ENCODE measurements at regions not wholly inside any gene's neighbourhood (a gene's known extent, or its start where the extent isn't known, plus 50 kb on each side); places are given as distances from the start of the nearest gene placed in this dataset.

DNA sequence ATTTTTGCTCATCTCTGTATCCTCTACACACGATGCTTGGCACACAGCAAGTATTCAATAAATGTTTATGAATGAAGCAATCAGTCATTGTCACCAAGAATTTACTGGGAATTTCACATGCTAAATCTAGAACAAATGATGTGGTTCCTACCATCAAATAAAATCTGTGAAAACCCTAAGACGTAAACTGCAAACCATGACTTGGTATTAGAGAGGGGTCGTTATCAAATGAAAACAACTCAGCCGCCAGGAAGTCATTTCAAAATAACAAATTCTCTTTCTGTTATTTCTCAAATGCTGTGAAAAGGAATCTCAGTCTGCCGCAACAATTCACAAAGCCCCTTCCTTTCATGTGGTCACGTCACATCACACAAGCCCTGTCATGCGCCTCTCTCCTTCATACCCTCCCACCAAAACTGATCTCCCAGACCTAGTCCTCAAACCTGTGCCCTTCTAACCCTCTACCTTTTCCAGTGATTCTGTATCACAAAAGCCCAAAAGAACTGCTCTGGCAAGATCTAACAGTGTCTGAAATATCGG lies 173.6 kb downstream of the DEPDC1B start:
- Histone ChIP-seq H3K4me1 (ENCODE audit: insufficient read depth, low read length) (peaks cover 22% of the 10 kb centered on the region), H3K9me3 (ENCODE audit: low read depth, low read length) (no peaks in the 10 kb centered on the region), H3K27me3 (ENCODE audit: insufficient read depth, low read length) (no peaks in the 10 kb centered on the region), H3K4me3 (ENCODE audit: low read length) (no peak overlapping the region)

DNA sequence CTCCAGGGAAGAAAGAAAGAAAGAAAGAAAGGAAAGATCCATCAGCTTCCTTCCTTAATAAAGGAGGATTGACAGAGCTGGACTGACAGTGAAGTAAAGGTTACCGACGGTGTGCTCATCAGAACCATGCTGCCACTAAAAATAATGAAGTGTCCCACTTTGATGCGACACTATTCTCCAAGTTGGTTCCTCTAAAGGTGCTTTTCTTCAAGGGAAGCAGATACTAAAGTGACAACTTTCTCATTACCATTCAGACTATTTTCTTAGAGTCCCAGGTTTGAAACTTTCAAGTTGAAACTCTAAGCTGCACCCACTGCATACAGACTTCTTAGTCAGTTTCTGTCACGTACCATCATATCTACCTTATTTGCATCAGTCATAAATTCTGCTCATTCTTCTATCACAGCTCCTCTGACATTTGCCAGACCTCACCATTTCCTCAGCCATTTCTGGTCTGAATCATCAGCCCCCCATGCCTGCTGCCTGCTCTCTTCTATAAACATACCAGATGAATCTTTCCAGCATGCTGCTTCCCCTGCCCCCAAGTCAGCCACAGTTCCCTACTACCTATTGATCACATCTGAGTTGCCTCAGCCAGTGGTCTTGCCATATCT lies 177.6 kb downstream of the DEPDC1B start:
- Histone ChIP-seq H3K4me3 (ENCODE audit: low read length) (no peak overlapping the region), H3K9me3 (ENCODE audit: low read depth, low read length) (no peaks in the 10 kb centered on the region), H3K27me3 (ENCODE audit: insufficient read depth, low read length) (no peaks in the 10 kb centered on the region), H3K4me1 (ENCODE audit: insufficient read depth, low read length) (peaks cover 36% of the 10 kb centered on the region)

DNA sequence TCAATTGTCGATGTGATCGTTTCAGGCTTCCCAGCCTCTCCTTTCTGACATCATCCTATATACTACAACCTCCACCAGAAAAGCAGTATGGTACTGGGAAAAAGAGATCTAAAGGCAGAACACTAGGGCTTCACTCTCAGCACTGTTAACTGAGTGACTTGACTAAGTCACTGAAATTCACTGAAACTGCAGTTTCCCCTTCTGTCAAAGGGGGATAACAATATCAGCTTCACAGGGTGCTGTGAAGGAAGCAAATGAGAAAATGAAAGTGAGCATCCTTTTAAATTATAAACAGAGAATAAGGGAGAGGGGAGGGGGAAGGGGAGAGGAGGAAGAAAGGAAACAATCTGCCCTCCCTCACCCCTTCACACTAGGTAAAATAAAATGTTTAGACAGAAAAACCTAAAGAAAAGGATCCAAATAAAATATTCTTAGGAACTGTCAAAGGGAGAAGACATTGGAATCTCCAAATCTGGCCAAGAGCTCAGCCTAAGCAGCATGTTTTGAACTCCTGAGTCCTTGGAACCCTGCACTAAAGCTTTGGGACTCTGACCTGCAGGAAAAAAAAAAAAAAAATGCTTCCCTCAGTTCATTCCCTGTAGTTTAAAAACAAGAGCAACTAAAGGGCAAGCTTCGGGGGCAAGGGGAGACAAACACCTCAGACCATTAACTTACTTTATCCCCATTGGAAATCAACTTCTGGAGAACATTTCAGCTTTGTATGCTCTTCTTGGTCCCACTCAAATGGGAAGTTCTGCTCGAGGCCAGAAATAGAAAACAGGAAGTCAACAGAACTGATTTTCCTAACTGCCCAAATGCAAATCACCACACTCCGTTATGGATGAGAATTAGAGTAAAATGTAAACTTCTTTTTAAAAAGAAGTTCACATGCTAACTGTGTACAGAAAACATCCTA lies 178.3 kb downstream of the DEPDC1B start:
- Histone ChIP-seq H3K9me3 (ENCODE audit: low read depth, low read length) (no peaks in the 10 kb centered on the region), H3K4me1 (ENCODE audit: insufficient read depth, low read length) (peaks cover 36% of the 10 kb centered on the region), H3K27me3 (ENCODE audit: insufficient read depth, low read length) (no peaks in the 10 kb centered on the region), H3K4me3 (ENCODE audit: low read length) (peak overlapping the region; percentile 14)

DNA sequence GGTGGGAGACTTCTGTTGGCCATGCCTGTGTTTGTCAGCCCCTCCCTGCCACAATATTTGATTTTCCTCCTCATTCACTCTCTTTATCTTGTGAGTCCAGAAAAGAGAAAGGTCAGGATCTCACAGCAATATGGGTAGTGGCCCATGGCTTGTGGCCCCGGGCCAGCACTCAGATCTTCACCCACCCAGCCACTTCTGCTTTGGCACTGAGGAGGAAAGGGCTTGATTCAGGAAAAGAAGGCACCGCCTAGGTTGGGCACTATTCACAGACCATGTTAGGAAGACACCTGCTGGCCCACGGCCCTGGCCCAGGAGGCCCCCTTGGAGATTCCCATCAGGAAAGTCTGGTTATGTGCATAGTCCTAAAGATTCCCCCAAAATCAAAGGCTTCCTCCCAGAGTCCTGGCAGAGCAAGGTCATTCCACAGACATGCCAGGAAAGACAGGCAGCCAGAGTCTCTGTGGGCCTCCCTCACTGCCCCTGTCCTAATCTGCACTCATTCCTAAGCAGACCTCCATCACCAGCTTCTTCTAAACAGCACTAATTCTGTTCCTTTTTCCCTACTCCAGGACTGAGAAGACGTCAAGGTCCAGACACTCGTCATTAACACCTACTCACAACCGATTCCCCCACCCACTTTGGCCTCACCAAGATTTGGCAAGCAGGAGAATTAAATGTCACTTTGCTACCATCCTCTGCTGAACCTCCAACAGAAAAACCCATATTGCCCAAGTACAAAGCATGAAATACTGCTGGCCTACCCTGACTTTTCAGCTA lies 179.3 kb downstream of the DEPDC1B start:
- Histone ChIP-seq H3K27me3 (ENCODE audit: insufficient read depth, low read length) (no peaks in the 10 kb centered on the region), H3K4me1 (ENCODE audit: insufficient read depth, low read length) (peaks cover 36% of the 10 kb centered on the region), H3K4me3 (ENCODE audit: low read length) (no peak overlapping the region), H3K9me3 (ENCODE audit: low read depth, low read length) (no peaks in the 10 kb centered on the region)

DNA sequence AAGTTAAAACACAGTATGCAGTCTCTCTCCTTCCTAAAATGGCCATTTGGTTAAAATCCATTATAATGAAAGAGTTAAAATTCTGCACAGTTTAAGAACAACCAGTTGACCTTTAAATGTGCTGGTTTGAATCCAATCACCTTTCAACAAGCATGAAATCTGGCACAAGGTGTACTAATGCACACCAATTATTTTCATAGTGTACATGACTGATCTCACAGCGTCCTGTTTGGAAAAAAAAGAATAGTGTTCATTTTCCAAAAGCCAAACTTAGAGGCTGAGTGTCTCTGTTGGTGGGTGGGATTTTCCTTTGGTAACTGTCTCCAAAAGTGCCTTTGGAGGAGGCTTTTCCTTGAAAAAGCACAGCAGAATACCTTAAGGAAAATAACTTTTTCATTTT lies 180.6 kb downstream of the DEPDC1B start:
- Histone ChIP-seq H3K27me3 (ENCODE audit: insufficient read depth, low read length) (no peaks in the 10 kb centered on the region), H3K4me1 (ENCODE audit: insufficient read depth, low read length) (peaks cover 36% of the 10 kb centered on the region), H3K9me3 (ENCODE audit: low read depth, low read length) (no peaks in the 10 kb centered on the region), H3K4me3 (ENCODE audit: low read length) (no peak overlapping the region)

DNA sequence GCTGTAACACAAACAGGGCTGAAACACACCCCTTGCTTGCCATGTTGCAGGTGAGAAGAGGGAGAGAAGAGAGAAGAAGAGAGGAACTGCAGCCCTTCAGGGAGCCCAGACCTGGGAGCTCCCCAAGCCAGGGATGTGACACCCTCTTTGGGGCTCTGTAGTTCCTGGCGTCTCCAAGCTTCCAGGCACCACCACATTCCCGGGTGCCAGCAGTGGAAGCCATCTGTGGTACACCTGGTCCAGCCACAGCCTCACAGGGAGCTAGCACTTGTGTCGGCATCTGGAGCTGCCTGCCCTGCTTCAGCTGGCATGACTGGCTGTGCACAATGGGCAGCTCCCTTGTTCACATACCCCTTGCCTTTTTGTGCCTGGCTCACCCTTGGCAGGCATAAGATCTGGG lies 182.1 kb downstream of the DEPDC1B start:
- peaks cover 27% of the 10 kb centered on the region for H3K4me1 ChIP-seq (ENCODE audit: insufficient read depth, low read length)

DNA sequence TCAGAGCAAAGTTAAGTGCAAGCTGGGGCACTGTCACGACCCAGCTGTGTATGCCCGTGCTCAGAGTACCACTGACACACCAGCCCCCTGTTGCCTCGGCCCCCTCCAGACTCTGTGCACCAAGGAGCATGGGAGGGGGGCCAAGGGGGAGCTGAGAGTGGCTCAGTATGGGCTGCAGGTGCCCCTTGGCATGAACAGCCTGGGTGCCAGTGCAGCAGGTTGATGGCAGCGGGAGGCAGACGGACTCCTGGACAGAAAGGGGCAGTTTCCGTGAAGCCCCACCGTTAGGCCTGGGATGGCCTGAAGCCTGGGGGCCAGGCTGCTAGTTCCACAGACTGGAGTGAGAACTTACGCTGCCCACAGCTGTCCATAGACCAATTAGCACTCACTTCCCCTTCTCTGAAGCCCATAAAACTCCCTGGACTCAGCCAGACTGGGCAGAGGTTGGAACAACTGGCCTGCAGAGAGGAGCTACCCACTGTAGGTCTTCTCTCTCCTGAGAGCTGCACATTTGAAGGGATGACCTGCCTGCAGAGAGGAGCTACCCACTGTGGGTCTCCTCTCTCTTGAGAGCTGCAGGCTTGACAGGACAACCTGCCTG lies 182.8 kb downstream of the DEPDC1B start:
- H3K4me1 ChIP-seq (ENCODE audit: insufficient read depth, low read length), result peaks cover 20% of the 10 kb centered on the region
- no peaks in the 10 kb centered on the region for H3K9me3 ChIP-seq (ENCODE audit: low read depth, low read length)
- H3K27me3 ChIP-seq (ENCODE audit: insufficient read depth, low read length), result no peaks in the 10 kb centered on the region
- H3K4me3 ChIP-seq (ENCODE audit: low read length), result no peak overlapping the region

More for the DNA sequence above, 182.1 kb downstream of the DEPDC1B start:
- Histone ChIP-seq H3K27me3 (ENCODE audit: insufficient read depth, low read length) (no peaks in the 10 kb centered on the region), H3K9me3 (ENCODE audit: low read depth, low read length) (no peaks in the 10 kb centered on the region), H3K4me3 (ENCODE audit: low read length) (no peak overlapping the region)

DNA sequence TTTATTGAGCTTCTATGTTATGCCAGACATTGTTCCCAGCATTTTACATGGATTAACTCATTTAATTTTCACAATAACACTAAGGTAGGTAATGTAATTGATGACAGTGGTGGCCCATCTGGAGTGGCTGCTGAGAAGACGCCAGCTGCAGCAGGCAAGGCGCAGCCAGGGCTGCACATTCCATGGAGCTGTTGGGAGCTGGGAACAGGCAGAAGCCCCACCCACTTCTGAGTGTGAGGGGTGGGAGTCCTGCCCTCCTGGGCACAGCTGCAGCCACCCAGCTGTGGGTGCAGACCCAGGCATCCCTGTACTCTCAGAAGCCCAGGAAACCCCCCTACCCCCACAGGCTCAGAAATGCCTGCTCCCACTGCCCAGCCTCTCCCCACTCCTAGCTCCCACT lies 183.3 kb downstream of the DEPDC1B start:
- no peak overlapping the region for H3K4me3 ChIP-seq (ENCODE audit: low read length)
- H3K4me1 ChIP-seq (ENCODE audit: insufficient read depth, low read length), result peaks cover 17% of the 10 kb centered on the region
- H3K27me3 ChIP-seq (ENCODE audit: insufficient read depth, low read length), result no peaks in the 10 kb centered on the region
- no peaks in the 10 kb centered on the region for H3K9me3 ChIP-seq (ENCODE audit: low read depth, low read length)

DNA sequence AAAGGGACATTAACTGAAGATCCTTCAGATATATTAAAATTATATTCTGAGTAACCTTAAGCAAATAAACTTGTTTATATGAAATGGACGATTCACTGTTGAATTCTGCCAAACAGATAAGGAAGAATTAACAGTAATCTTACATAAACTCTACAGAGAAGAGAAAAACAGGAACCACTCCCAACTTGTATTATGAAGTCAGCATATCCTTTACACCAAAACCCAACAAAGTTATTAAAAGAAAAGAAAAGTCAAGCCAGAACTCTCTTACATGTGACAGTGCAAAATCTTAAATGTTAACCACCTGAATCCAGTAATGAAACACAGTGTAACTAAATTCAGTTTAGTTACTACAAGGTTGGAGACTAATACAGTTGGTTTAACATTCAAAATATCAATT lies 185.8 kb downstream of the DEPDC1B start:
- Histone ChIP-seq H3K4me3 (ENCODE audit: low read length) (no peak overlapping the region), H3K9me3 (ENCODE audit: low read depth, low read length) (no peaks in the 10 kb centered on the region), H3K4me1 (ENCODE audit: insufficient read depth, low read length) (no peaks in the 10 kb centered on the region), H3K27me3 (ENCODE audit: insufficient read depth, low read length) (no peaks in the 10 kb centered on the region)

DNA sequence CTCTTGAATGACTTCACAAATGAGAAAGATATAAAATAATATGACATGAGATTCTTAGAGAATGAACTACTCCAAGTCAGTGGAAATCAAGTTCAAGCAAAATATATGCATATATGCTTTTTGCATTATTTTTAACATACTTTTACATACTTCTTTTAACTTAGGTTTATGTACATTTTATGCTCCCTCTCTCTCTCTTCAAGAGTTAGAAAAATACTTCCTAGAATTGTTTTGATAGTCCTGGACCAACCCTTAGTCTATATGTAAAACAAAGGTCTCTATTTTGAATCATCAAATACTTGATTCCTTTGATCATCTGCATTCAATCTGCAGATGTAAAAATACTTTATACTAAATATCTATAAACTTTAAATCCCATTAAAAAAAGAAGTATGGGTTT lies 187.8 kb downstream of the DEPDC1B start:
- Histone ChIP-seq H3K9me3 (ENCODE audit: low read depth, low read length) (no peaks in the 10 kb centered on the region), H3K27me3 (ENCODE audit: insufficient read depth, low read length) (no peaks in the 10 kb centered on the region), H3K4me3 (ENCODE audit: low read length) (no peak overlapping the region), H3K4me1 (ENCODE audit: insufficient read depth, low read length) (no peaks in the 10 kb centered on the region)

DNA sequence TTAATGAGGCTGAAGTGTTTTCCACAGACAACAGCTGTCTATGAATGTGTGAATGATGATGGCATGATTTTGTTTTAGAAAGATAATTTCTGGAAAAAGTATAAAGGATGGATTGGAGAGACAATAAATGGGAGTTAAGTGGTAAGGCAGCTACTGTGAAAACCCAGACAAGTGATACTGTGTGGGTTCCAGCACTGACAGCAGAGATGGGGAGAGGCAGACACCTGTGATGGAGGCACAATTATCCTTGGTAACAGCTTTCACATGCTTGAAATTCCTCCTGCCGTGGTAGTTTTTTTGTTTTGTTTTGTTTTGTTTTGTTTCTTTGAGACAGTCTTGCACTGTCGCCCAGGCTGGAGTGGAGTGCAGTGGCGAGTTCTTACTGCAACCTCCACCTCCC lies 189.3 kb downstream of the DEPDC1B start:
- Histone ChIP-seq H3K9me3 (ENCODE audit: low read depth, low read length) (no peaks in the 10 kb centered on the region), H3K4me1 (ENCODE audit: insufficient read depth, low read length) (no peaks in the 10 kb centered on the region), H3K4me3 (ENCODE audit: low read length) (no peak overlapping the region), H3K27me3 (ENCODE audit: insufficient read depth, low read length) (no peaks in the 10 kb centered on the region)

DNA sequence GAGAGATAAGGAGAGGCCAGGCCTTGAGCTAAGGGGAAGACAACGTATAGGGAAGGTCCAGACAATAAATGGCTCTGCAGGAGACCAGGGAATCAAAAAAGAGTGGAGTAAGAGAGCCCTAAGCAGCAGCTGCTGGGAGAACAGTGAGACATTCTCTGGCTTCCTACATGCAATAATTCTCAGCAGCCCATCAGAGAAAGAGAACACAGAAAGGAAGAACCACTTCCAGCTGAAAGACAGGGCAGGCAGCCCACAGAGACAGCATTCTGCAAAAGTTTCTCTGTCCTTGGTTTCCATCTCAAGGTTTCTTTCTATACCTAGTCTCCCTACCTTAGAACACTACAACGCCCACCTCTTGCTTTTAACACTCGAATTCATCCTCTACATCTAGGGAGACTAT lies 189.9 kb downstream of the DEPDC1B start:
- Histone ChIP-seq H3K4me3 (ENCODE audit: low read length) (no peak overlapping the region), H3K27me3 (ENCODE audit: insufficient read depth, low read length) (no peaks in the 10 kb centered on the region), H3K9me3 (ENCODE audit: low read depth, low read length) (no peaks in the 10 kb centered on the region), H3K4me1 (ENCODE audit: insufficient read depth, low read length) (no peaks in the 10 kb centered on the region)

DNA sequence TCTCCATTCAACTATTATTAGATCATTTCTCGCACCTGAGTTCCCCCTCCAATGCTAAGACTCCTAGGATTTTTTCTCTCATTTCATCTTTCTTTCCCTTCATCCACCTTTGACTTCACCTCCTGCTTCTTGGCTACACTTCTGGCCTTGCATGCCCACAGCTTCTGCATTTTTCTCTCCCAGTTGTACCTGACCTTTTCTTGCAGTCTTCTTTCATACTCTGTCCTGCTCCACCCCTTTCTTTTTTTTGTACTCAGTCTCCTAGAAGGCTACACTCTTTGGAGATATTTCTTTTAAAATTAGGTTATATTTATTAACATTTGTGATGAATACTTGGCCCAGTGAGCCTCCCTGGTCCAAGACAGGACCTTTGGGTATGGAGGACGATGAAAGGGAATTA lies 190.4 kb downstream of the DEPDC1B start:
- Histone ChIP-seq H3K4me1 (ENCODE audit: insufficient read depth, low read length) (no peaks in the 10 kb centered on the region), H3K4me3 (ENCODE audit: low read length) (no peak overlapping the region), H3K9me3 (ENCODE audit: low read depth, low read length) (no peaks in the 10 kb centered on the region), H3K27me3 (ENCODE audit: insufficient read depth, low read length) (no peaks in the 10 kb centered on the region)

DNA sequence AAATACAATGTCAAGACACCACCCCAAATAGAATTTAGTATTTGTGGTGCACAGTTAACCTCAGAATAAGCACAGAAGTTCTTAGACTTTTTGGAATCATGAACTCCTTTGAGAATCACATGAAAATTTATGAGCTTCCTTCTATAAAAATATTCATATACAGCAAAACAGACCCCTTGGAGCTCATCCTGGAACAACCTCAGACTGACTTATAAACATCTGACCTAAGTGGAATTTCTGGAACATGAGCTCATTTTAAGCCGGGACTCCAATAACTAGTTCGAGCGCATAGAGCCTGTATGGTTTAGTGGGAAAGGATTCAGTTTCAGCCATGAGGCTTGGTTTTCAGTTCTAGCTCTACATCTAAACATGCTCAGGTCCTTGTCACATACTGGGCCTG lies 192.3 kb downstream of the DEPDC1B start:
- Histone ChIP-seq H3K4me3 (ENCODE audit: low read length) (no peak overlapping the region), H3K27me3 (ENCODE audit: insufficient read depth, low read length) (no peaks in the 10 kb centered on the region), H3K4me1 (ENCODE audit: insufficient read depth, low read length) (no peaks in the 10 kb centered on the region), H3K9me3 (ENCODE audit: low read depth, low read length) (no peaks in the 10 kb centered on the region)

Data from mononuclear cell (primary cell).